ENCODE measurements at regions not wholly inside any gene's neighbourhood (a gene's known extent, or its start where the extent isn't known, plus 50 kb on each side); places are given as distances from the start of the nearest gene placed in this dataset.
A peak's percentile ranks its signal among the peaks of the same experiment; 100 is the strongest.
"Not testable (repeated sequence)": the region's sequence is repeated elsewhere in the genome, so short reads cannot be mapped to it uniquely, and the experiment has no call there.

DNA sequence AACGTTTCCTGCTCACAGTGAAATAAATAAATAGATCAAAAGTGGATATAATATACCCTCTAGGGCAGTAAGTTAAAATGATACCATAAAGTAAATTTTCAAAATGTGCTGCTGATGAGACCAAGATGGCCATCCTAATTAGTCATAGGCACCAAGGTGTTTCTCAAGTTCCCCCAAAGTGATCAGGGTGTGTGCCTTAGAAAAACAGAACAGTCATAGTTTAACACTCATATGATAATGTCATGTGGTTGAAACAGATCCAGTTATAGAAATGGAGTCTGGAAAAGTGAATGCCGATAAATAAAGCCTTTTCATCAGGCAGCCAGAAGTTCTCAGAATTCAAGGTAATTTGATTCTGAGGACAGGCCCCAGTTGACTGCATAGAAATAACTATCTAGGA is 161.5 kb upstream of the CDKN2B start:
- H3K4me1 Mint-ChIP-seq: peaks cover 11% of the 10 kb centered on the region
- H3K4me3 Mint-ChIP-seq: no peak overlapping the region
- DNase-seq (no peak), ATAC-seq (no peak)
- H3K27ac Mint-ChIP-seq: no peak overlapping the region
- peaks cover 6% of the 10 kb centered on the region for H3K27me3 Mint-ChIP-seq
- H3K36me3 Mint-ChIP-seq (ENCODE audit: low read depth): no peaks in the 10 kb centered on the region
- H3K9me3 Mint-ChIP-seq: no peaks in the 10 kb centered on the region

DNA sequence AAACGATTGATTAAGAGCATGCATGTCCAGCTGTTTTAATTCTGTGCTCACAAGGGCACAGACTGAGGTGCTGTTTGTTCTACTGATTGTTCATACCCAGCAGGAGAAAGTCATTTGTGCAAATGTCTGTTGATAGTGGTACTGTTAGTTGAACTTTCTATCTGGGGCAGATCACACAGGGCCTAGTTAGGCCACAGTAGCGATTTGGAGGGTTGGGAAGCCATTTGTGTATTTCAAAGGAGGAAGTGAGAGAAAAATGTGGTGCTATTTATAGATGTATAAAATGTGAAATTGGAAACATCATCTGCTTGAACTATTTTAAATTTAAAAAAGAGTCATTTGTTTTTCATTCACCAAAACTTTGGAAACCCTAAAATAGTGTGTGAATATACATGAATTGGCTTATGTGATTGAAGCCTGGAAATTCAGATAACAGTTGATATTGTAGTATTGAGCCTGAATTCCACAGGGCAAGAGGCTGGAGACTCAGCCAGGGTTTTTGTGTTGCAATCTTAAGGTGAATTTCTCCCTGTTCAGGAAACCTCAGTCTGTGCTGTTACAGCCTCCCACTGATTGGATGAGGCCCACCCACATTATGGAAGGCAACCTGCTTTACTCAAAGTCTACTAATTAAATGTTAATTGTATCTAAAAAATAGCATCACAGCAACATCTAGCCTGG is 162.0 kb upstream of the CDKN2B start:
- peaks cover 15% of the 10 kb centered on the region for H3K4me1 Mint-ChIP-seq
- no peak overlapping the region for H3K4me3 Mint-ChIP-seq
- H3K27ac Mint-ChIP-seq: no peak overlapping the region
- H3K9me3 Mint-ChIP-seq: no peaks in the 10 kb centered on the region
- ATAC-seq (no peak), DNase-seq (no peak)
- H3K27me3 Mint-ChIP-seq: peaks cover under 1% of the 10 kb centered on the region
- H3K36me3 Mint-ChIP-seq (ENCODE audit: low read depth): no peaks in the 10 kb centered on the region

DNA sequence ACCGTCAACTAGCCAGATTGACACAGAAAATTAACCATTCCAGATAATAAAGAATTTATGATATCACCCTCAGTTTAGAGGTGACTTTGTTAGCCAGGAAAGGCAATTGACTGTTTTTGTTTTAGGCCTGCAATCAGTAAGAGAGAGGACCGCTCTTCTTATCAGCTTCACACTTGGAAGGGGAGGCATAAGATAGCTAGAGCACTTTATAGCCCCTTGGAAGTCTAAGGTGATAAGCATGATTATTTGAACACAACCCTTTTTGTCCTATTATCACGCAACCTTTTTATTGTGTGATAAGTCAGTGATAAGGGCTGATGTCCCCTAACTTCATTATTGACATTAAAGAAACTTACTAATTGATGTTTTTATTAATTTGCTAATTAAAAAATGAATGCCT is 162.6 kb upstream of the CDKN2B start:
- no peak for ATAC-seq
- Mint-ChIP-seq H3K4me1 (peaks cover 20% of the 10 kb centered on the region), H3K9me3 (no peaks in the 10 kb centered on the region)

DNA sequence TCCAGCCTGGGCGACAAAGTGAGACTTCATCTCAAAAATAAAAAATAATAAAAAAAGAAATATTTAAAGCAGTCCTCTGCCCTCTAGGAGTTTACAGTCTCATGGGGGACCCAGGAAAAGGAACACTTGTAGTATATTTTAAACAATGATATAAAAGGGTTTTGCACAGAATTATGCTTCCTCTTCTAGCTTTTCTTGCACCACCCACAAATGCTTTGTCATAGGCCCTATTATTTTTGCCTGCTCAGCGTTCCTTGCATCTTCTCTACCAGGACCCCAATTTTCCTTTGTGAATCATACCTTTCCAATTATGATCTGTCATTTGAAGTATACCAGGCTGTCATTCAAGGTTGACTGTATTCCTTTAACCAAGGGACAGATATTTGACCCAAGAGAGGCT is 164.8 kb upstream of the CDKN2B start:
- Mint-ChIP-seq H3K4me1 (peaks cover 20% of the 10 kb centered on the region), H3K27me3 (peaks cover 6% of the 10 kb centered on the region), H3K4me3 (no peak overlapping the region), H3K36me3 (ENCODE audit: low read depth) (peaks cover 6% of the 10 kb centered on the region), H3K27ac (no peak overlapping the region), H3K9me3 (peaks cover 4% of the 10 kb centered on the region)
- DNase-seq (no peak), ATAC-seq (no peak)

More for the DNA sequence above, 162.6 kb upstream of the CDKN2B start:
- no peak overlapping the region for H3K27ac Mint-ChIP-seq
- no peak for DNase-seq
- H3K36me3 Mint-ChIP-seq (ENCODE audit: low read depth): no peaks in the 10 kb centered on the region
- H3K4me3 Mint-ChIP-seq: no peak overlapping the region
- H3K27me3 Mint-ChIP-seq: peaks cover 1% of the 10 kb centered on the region

DNA sequence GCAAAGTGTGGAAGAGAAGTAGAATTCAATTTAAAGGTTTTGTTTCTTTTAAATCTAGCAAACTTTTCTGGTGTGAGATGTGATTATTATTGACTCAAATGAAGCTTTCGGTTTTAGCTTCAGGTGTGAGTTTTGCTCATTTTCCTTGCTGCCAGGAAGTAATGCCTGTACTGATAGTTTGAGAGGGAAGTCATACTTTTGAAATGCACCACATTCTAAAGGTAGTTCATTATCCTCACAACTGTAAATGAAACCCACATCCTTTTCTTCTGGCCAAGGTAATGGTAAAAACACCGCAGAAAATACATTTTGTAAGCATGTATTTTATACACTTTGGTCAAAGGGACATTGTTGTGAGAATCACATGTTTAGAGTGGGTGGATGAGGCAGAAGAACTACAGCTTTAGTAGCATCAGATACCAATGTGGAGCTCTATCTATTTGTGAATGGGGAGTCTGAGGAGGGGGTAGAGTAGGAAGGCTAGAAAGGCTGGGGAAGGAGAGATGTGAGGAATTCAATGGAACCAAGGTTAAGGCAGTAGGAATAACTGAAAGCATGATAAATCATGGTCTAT is 167.0 kb upstream of the CDKN2B start:
- H3K9me3 Mint-ChIP-seq: peaks cover 4% of the 10 kb centered on the region
- no peak for DNase-seq
- H3K27ac Mint-ChIP-seq: no peak overlapping the region
- H3K4me3 Mint-ChIP-seq: no peak overlapping the region
- H3K36me3 Mint-ChIP-seq (ENCODE audit: low read depth): peaks cover 7% of the 10 kb centered on the region
- peak; percentile 36 for ATAC-seq
- H3K4me1 Mint-ChIP-seq: peaks cover 17% of the 10 kb centered on the region
- peaks cover 12% of the 10 kb centered on the region for H3K27me3 Mint-ChIP-seq

DNA sequence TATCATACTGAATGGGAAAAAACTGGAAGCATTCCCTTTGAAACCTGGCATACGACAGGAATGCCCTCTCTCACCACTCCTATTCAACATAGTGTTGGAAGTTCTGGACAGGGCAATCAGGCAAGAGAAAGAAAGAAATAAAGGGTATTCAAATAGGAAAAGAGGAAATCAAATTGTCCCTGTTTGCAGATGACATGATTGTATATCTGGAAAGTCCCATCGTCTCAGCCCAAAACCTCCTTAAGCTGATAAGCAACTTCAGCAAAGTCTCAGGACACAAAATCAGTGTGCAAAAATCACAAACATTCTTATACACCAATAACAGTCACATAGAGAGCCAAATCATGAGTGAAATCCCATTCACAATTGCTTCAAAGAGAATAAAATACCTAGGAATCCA is 171.9 kb upstream of the CDKN2B start:
- not testable (repeated sequence) for H3K9me3 Mint-ChIP-seq; H3K4me3 Mint-ChIP-seq; H3K4me1 Mint-ChIP-seq; H3K36me3 Mint-ChIP-seq (ENCODE audit: low read depth); H3K27ac Mint-ChIP-seq; ATAC-seq; DNase-seq
- peaks cover 12% of the 10 kb centered on the region for H3K27me3 Mint-ChIP-seq

DNA sequence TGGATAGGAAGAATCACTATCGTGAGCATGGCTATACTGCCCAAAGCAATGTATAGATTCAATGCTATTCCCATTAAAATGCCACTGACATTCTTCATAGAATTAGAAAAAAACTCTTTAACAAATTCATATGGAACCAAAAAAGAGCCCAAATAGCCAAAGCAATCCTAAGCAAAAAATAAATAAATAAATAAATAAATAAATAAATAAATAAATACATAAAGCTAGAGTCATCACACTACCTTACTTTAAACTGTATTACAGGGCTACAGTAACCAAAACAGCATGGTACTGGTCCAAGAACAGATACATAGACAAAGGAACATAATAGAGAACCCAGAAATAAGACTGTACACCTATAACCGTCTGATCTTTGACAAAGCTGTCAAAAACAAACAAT is 180.4 kb upstream of the CDKN2B start:
- Mint-ChIP-seq H3K9me3 (no peaks in the 10 kb centered on the region), H3K36me3 (ENCODE audit: low read depth) (no peaks in the 10 kb centered on the region), H3K4me1 (no peaks in the 10 kb centered on the region), H3K27me3 (peaks cover 2% of the 10 kb centered on the region), H3K27ac (no peak overlapping the region), H3K4me3 (no peak overlapping the region)
- DNase-seq (no peak), ATAC-seq (no peak)

DNA sequence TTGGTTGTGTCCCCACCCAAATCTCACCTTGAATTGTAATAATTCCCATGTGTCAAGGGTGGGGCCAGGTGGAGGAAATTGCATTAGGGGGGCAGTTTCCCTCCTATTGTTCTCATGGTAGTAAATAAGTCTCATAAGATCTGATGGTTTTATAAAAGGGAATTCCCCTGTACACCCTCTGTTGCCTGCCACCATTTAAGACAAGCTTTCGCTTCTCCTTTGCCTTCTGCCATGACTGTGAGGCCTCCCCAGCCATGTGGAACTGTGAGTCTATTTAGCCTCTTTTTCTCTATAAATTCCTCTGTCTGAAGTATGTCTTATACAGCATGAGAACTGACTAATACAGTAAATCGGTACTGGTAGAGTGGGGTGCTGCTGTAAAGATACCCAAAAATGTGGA is 187.9 kb upstream of the CDKN2B start:
- H3K36me3 Mint-ChIP-seq (ENCODE audit: low read depth); H3K4me3 Mint-ChIP-seq; H3K4me1 Mint-ChIP-seq; DNase-seq; H3K9me3 Mint-ChIP-seq; H3K27ac Mint-ChIP-seq; ATAC-seq: not testable (repeated sequence)
- H3K27me3 Mint-ChIP-seq: peaks cover 25% of the 10 kb centered on the region

DNA sequence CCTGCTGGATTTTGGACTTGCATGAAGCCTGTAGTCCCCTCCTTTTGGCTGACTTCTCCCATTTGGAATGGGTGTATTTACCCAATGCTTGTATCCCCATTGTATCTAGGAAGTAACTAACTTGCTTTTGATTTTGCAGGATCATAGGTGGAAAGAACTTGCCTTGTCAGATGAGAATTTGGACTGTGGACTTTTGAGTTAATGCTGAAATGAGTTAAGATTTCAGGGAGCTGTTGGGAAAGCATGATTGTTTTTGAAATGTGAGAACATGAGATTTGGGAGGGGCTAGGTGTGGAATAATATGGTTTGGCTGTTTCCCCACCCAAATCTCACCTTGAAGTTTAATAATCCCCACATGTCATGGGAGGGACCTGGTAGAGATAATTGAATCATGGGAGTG is 189.6 kb upstream of the CDKN2B start:
- H3K27me3 Mint-ChIP-seq: peaks cover 27% of the 10 kb centered on the region
- DNase-seq (no peak), ATAC-seq (no peak)
- no peak overlapping the region for H3K4me3 Mint-ChIP-seq
- H3K36me3 Mint-ChIP-seq (ENCODE audit: low read depth): peaks cover 2% of the 10 kb centered on the region
- no peak overlapping the region for H3K27ac Mint-ChIP-seq
- peaks cover 20% of the 10 kb centered on the region for H3K4me1 Mint-ChIP-seq
- H3K9me3 Mint-ChIP-seq: no peaks in the 10 kb centered on the region

DNA sequence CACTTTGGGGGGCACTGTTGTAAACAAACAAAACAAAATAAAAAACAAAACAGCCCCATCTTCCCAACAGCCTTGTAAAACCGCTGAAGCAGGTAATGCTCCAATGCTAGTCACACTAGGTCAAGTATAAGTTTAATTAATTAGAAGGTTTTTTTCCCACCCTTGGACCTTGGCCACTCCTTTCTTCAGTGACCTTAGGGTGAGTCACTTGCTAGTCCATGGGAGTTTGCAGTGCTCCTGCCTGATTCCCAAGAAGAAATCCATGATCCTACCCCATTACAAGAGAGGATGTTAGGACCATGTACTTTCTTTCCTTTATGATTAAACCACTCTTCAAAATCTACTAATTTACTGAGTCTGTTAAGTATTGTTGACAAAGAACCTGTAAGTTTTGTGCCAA is 192.2 kb upstream of the CDKN2B start:
- no peak for ATAC-seq
- peaks cover 16% of the 10 kb centered on the region for H3K27me3 Mint-ChIP-seq
- no peak overlapping the region for H3K27ac Mint-ChIP-seq
- DNase-seq: no peak
- no peak overlapping the region for H3K4me3 Mint-ChIP-seq
- H3K9me3 Mint-ChIP-seq: no peaks in the 10 kb centered on the region
- H3K36me3 Mint-ChIP-seq (ENCODE audit: low read depth): peaks cover 2% of the 10 kb centered on the region
- peaks cover 23% of the 10 kb centered on the region for H3K4me1 Mint-ChIP-seq

DNA sequence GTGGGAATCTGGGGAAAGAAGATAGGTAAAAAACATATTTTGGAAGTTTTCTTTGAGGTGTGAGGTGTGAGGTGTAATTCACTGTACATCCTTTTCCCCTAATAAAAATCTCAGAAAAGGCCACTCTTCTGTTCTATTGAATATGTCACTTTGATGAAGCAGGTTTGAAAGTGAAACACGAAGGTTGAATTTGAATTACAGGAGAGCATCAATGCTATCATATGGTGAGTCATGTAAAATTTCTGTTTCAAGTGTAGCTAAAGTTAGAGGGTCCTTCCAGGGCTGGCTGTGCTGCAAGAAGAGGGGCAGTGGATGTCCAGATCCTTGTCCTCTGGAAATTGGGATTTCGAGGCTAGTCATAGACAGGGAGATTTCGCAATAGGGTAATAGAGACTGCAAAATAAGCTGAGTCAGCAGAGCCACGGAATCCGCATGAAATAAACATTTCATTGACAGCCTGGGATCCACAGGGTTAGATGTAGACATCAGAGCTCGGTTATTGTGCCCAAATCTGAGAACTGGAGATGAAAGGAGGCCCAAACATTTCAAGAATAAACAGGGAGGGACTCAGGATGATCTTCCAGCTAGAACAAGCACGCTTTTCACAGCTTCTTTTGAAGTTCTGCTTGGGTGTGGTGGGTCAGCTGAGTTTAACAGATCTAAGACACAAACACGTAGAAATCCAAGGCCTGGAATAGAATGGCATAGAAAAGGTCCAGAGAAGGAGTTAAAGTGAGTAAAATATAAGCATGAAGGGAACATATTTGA is 194.4 kb upstream of the CDKN2B start:
- H3K4me3 Mint-ChIP-seq: no peak overlapping the region
- H3K27me3 Mint-ChIP-seq: peaks cover 12% of the 10 kb centered on the region
- ATAC-seq (peak; percentile 77), DNase-seq (no peak)
- no peaks in the 10 kb centered on the region for H3K9me3 Mint-ChIP-seq
- no peak overlapping the region for H3K27ac Mint-ChIP-seq
- peaks cover 17% of the 10 kb centered on the region for H3K4me1 Mint-ChIP-seq
- H3K36me3 Mint-ChIP-seq (ENCODE audit: low read depth): peaks cover 2% of the 10 kb centered on the region

DNA sequence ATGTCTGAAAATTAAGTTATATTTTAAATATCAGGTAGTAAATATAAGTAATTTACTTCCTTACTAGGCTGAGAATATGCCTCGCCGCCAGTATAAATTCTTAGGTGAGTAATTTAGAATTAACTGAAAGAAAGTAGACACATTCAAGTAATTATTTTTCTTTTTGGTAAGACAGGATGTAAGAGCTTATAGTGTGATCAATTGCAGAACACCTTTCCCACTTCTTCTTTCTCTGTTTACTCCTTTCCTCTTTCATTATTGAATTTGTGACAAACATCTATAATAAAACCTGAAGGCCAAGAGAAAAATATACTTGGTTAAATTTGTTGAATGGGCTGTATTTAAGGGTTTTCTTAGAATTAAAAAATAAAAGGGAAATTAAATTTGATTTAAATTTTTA is 195.1 kb upstream of the CDKN2B start:
- Mint-ChIP-seq H3K36me3 (ENCODE audit: low read depth) (no peaks in the 10 kb centered on the region), H3K27me3 (peaks cover 9% of the 10 kb centered on the region), H3K4me3 (no peak overlapping the region), H3K4me1 (peaks cover 23% of the 10 kb centered on the region), H3K9me3 (peaks cover 2% of the 10 kb centered on the region), H3K27ac (no peak overlapping the region)
- no peak for DNase-seq
- ATAC-seq: no peak

DNA sequence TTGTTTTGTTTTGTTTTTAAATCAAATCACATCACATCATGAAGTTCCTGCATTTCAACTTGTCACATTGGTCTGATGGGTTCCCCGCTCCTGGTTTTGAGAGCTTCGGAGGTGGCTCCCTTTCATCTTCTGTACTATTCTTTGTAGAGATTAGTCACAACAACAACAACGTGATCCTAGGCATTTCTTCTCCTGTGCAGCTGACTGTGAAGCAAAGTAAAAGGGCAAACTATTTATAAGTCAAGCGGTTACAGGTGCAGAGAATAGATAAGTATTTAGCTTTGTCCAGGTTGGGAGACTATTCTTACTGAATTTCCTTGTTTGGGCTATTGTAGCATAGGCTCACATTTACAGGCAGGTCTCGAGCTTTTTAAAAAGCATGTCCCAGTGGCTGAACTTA is 197.7 kb upstream of the CDKN2B start:
- Mint-ChIP-seq H3K4me3 (no peak overlapping the region), H3K9me3 (peaks cover 4% of the 10 kb centered on the region)

DNA sequence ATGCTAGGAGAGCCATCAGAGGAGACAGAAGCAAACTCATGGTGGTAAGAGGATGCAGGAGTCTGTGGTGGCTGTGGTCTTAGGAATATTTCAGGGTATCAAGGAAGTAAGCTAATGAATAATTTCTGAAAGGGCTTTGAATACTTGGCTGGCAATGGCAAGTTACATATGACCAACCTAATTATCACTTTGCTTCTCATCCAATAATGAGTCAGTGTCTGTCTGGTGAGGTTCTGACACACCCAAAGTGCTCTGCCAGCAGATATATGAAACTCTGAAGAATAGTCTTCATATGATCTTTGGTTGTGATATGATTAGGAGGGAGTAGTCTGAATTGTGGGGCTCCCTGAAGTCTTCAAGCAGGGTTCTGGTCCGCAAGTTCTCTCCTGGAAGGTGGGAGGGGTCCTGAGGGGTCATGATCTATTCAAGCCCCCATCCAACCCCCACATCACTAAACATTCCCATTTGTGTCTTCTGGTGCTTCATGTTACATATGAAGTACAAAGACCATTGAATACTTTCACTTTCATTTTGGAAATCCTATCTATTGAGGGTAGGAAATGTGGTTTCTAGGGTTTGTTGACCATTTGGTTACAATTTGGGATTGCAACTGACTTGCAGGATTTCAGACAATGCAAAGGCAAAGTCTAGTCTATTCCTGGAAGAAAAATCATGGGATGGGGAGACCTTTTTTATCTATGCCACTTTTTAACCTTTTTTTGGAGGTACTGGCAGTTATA is 199.9 kb upstream of the CDKN2B start:
- ATAC-seq (peak; percentile 94), DNase-seq (peak; percentile 9)
- H3K36me3 Mint-ChIP-seq (ENCODE audit: low read depth): no peaks in the 10 kb centered on the region
- no peaks in the 10 kb centered on the region for H3K27me3 Mint-ChIP-seq
- peak overlapping the region; percentile 42 for H3K4me3 Mint-ChIP-seq
- peak overlapping the region; percentile 71 for H3K27ac Mint-ChIP-seq
- peaks cover 41% of the 10 kb centered on the region for H3K4me1 Mint-ChIP-seq
- peaks cover 4% of the 10 kb centered on the region for H3K9me3 Mint-ChIP-seq

More for the DNA sequence above, 197.7 kb upstream of the CDKN2B start:
- DNase-seq (no peak), ATAC-seq (no peak)
- Mint-ChIP-seq H3K27me3 (peaks cover 4% of the 10 kb centered on the region), H3K4me1 (peaks cover 48% of the 10 kb centered on the region), H3K36me3 (ENCODE audit: low read depth) (no peaks in the 10 kb centered on the region), H3K27ac (no peak overlapping the region)
